Subcutaneous abdominal adipose tissue (tissue), 5 donors: ENCODE measurements at regions not wholly inside any gene's neighbourhood (a gene's known extent, or its start where the extent isn't known, plus 50 kb on each side); places are given as distances from the start of the nearest gene placed in this dataset.
A peak's percentile ranks its signal among the peaks of the same experiment; 100 is the strongest.

Experiments used
- H3K27ac ChIP-seq: one replicate; pipeline ENCODE4 v1.7.0; 2013; ENCODE audit warnings: low read depth, mild to moderate bottlenecking, inconsistent platforms, low read length, moderate library complexity
- H3K27me3 ChIP-seq, 5 donors: one replicate each; pipeline ENCODE4 v1.7.0; 2013; ENCODE audit warnings: low read length in 5 of 5, inconsistent platforms in 1 of 5; ENCODE audit not compliant: control insufficient read depth in 5 of 5, insufficient read depth in 4 of 5
- H3K36me3 ChIP-seq, 5 donors: one replicate each; pipeline ENCODE4 v1.7.0; 2013; ENCODE audit warnings: low read length in 5 of 5; ENCODE audit not compliant: control insufficient read depth in 5 of 5, insufficient read depth in 5 of 5
- H3K4me1 ChIP-seq, 5 donors: one replicate each; pipeline ENCODE4 v1.7.0; 2013; ENCODE audit warnings: low read length in 5 of 5, mild to moderate bottlenecking in 3 of 5, moderate library complexity in 1 of 5; ENCODE audit not compliant: control insufficient read depth in 5 of 5, insufficient read depth in 5 of 5
- H3K4me3 ChIP-seq, 5 donors: one replicate each; pipeline ENCODE4 v1.7.0; 2013; ENCODE audit warnings: low read length in 5 of 5, low read depth in 1 of 5
- H3K9ac ChIP-seq, 5 donors: one replicate each; pipeline ENCODE4 v1.7.0; 2013; ENCODE audit warnings: low read length in 5 of 5, mild to moderate bottlenecking in 4 of 5, moderate library complexity in 3 of 5
- H3K9me3 ChIP-seq, 5 donors: one replicate each; pipeline ENCODE4 v1.7.0; 2013; ENCODE audit warnings: low read length in 5 of 5; ENCODE audit not compliant: control insufficient read depth in 5 of 5
- donor health status: healthy.
- donor health status: healthy.
- donor health status: healthy.
- donor health status: healthy.
- donor health status: healthy.

DNA sequence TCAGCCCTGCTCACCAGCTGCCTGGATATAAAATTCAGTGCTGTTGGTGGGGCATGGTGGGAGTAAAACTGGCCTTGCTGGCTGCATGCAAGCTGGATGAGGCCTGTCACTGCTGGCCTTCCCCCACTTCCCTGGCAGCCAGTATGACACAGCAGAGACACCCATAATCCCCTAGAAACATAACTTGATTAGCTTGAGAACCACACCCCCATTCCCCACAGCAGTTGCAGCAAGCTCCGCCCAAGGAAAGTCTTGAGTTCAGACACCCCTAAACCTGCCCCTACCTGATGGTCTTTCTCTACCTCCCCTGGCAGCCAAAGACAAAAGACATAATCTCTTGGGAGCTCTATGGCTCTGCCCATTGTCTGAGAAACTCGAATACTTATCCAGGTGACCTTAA is 405.1 kb upstream of the NECTIN3 start:
- H3K36me3 ChIP-seq = no peaks in the 10 kb centered on the region
- H3K4me1 ChIP-seq = no peaks in the 10 kb centered on the region
- H3K4me3 ChIP-seq = no peak overlapping the region
- peaks cover 0 to 2% (median 0%) of the 10 kb centered on the region in 5 donors for H3K27me3 ChIP-seq
- H3K9ac ChIP-seq = no peak overlapping the region
- no peak overlapping the region for H3K27ac ChIP-seq
- peaks cover 0 to 10% (median 6%) of the 10 kb centered on the region in 5 donors for H3K9me3 ChIP-seq

DNA sequence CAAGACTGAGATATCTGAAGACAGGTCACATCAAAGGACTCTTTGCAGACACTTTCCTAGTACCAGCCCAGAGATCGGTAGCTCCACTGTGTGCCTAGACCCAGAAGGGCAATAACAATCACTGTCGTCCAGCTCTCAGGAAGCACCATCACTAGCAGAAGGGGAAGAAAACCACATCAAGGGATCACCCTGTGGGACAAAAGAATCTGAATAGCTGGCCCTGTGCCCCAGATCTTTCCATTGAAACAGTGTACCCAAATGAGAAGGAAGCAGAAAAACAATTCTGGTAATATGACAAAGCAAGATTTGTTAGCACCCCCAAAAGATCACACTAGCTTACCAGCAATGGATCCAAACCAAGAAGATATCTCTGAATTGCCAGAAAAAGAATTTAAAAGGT is 404.4 kb upstream of the NECTIN3 start:
- Histone ChIP-seq H3K9ac (no peak overlapping the region), H3K4me1 (no peaks in the 10 kb centered on the region), H3K27me3 (peaks cover 0 to 2% (median 0%) of the 10 kb centered on the region in 5 donors), H3K27ac (no peak overlapping the region), H3K36me3 (no peaks in the 10 kb centered on the region), H3K4me3 (no peak overlapping the region), H3K9me3 (peaks cover 0 to 10% (median 6%) of the 10 kb centered on the region in 5 donors)

DNA sequence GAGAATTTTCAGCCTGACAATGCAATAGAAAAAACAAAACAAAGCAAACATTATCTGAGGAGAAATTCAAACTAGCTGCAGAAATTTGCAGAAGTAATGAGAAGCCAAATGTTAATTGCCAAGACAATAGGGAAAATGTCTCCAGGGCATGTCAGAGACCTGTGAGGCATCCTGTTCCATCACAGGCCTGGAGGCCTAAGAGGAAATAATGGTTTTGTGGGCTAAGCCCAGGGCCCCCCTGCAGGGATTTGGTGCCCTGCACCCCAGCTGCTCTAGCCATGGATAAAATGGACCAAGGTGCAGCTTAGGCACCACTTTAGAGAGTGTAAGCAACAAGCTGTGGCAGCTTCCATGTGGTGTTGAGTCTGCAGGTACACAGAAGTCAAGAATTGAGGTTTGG is 401.2 kb upstream of the NECTIN3 start:
- Histone ChIP-seq H3K36me3 (no peaks in the 10 kb centered on the region), H3K27ac (no peak overlapping the region), H3K9ac (no peak overlapping the region), H3K4me3 (peak overlapping the region in 1 of 5 donors; percentile 22), H3K9me3 (peaks cover 0 to 10% (median 6%) of the 10 kb centered on the region in 5 donors), H3K27me3 (no peaks in the 10 kb centered on the region), H3K4me1 (no peaks in the 10 kb centered on the region)

DNA sequence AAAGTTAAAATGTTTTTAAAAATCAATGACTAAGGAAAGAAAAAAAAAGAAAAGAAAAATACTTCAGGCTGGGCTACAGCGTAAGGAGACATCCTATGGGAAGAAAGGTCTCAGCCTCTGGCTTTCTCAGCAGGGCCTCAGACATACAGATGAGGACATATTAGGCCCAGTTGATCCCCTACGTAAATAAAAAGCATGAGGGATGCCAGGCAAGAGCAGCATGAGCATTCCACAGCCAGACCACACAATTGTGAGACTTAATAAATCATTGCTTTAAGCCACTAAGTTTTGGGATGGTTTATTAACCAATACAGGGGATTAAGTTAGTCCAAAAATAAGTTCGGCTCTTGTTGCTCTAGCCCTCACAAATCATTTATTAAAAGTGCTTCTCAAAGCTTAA is 394.1 kb upstream of the NECTIN3 start:
- Histone ChIP-seq H3K9me3 (peaks cover 0 to 6% (median 0%) of the 10 kb centered on the region in 5 donors), H3K4me1 (no peaks in the 10 kb centered on the region), H3K9ac (no peak overlapping the region), H3K36me3 (no peaks in the 10 kb centered on the region), H3K27me3 (no peaks in the 10 kb centered on the region), H3K27ac (no peak overlapping the region), H3K4me3 (no peak overlapping the region)

DNA sequence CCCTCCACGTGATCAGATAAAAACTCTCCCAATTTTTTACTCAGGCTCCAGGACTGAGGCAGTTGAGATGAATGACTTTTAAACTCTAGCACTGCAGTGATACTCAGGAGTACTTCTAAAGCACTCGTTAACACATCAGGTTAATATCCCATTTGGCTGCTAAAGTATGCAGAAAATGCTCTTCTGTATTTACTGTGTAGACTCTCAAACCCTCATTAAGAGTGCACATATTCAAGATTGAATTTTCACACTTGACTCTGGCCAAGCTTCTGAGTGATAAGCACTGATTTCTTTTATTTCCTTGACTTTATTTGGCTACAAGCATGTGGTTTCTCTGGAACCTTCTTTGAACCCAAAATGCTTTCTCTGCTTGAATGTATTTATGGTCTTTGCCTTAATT is 392.3 kb upstream of the NECTIN3 start:
- no peak overlapping the region for H3K4me3 ChIP-seq
- H3K27me3 ChIP-seq = no peaks in the 10 kb centered on the region
- H3K9ac ChIP-seq = no peak overlapping the region
- H3K4me1 ChIP-seq = no peaks in the 10 kb centered on the region
- no peaks in the 10 kb centered on the region for H3K36me3 ChIP-seq
- H3K27ac ChIP-seq = no peak overlapping the region
- peaks cover 0 to 6% (median 0%) of the 10 kb centered on the region in 5 donors for H3K9me3 ChIP-seq

DNA sequence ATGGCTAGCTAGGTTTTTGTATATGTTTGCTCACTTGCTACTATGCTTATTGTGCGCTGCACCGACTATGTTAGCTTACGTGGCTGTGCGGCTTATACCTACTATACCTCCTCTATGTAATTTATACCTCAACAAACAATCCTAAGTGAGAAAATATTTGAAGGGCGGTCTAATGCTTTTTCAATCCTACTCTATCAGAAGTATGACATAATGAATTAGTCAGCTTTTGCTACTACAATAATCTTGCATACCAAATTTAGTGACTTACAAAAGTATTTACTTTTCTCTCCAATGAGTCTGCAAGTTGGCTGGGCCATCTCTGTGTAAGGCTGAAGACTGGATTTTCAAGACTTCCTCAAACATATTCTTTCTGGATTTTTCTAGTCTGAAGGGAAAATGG is 391.2 kb upstream of the NECTIN3 start:
- no peak overlapping the region for H3K27ac ChIP-seq
- no peak overlapping the region for H3K4me3 ChIP-seq
- no peaks in the 10 kb centered on the region for H3K4me1 ChIP-seq
- H3K9ac ChIP-seq = no peak overlapping the region
- H3K9me3 ChIP-seq = peaks cover 0 to 6% (median 0%) of the 10 kb centered on the region in 5 donors
- no peaks in the 10 kb centered on the region for H3K27me3 ChIP-seq
- H3K36me3 ChIP-seq = no peaks in the 10 kb centered on the region

DNA sequence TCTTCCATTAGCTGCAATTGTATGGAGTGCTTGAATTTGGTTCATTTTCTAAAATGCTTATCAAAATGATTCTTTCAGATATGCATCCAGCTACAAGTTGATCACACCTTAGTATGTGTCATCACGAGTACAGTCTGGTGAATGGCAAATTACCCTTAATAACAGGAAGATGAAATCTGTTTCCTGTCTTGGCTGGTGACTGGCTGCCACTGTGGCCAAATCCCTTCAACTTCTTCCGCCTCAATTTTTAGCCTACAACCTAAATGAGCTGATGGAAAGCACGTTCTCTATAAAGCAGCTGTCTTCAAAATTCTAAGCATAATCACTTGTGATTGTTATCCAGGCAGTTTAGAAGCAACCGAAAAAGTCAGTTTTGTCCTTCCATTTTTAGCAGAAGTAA is 387.1 kb upstream of the NECTIN3 start:
- Histone ChIP-seq H3K9ac (no peak overlapping the region), H3K4me3 (no peak overlapping the region), H3K27ac (no peak overlapping the region), H3K36me3 (no peaks in the 10 kb centered on the region), H3K9me3 (no peaks in the 10 kb centered on the region), H3K27me3 (peaks cover 0 to 2% (median 0%) of the 10 kb centered on the region in 5 donors), H3K4me1 (no peaks in the 10 kb centered on the region)

DNA sequence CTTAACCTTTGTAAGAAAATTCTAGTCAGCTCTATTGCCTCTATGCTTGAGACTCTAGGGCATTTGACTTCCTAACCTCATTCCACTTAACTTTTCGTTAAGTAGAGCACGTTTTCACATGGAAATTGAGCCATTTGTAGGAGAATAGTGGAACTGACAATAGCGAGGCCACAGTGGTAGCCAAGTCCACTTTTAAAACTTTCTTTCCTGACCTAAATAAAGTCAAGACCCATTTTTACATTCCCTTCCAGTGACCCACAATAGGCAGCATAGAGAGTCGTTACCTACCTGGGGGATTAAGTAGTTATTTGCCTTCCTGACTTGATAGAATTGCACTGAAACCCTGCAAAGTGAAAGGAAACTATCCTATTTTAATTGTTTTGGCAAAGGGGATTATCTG is 386.0 kb upstream of the NECTIN3 start:
- H3K9ac ChIP-seq = no peak overlapping the region
- H3K27ac ChIP-seq = no peak overlapping the region

DNA sequence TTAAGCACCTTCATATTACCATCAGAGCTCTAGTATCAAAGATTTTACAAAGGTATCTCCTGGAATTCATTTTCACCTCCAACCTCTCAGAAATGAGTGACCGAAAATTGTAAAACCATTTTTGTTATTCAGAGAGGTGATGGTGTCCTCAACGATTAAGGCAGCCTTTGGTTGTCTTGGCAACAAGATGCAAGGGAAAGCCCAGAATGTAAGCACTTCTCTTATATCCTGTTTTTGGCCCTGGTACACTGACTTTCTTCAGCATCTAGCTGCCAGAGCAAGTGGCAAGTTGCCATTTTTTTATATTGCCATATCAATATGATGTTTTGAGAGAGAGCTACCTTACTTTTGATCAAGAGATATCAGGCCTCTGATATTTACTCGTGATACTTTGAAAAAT is 384.9 kb upstream of the NECTIN3 start:
- H3K36me3 ChIP-seq = no peaks in the 10 kb centered on the region
- no peaks in the 10 kb centered on the region for H3K9me3 ChIP-seq
- H3K27me3 ChIP-seq = peaks cover 0 to 2% (median 0%) of the 10 kb centered on the region in 5 donors
- no peak overlapping the region for H3K9ac ChIP-seq
- H3K27ac ChIP-seq = no peak overlapping the region
- H3K4me3 ChIP-seq = no peak overlapping the region
- no peaks in the 10 kb centered on the region for H3K4me1 ChIP-seq

More for the DNA sequence above, 386.0 kb upstream of the NECTIN3 start:
- Histone ChIP-seq H3K36me3 (no peaks in the 10 kb centered on the region), H3K4me3 (no peak overlapping the region), H3K9me3 (no peaks in the 10 kb centered on the region), H3K27me3 (peaks cover 0 to 2% (median 0%) of the 10 kb centered on the region in 5 donors), H3K4me1 (no peaks in the 10 kb centered on the region)

DNA sequence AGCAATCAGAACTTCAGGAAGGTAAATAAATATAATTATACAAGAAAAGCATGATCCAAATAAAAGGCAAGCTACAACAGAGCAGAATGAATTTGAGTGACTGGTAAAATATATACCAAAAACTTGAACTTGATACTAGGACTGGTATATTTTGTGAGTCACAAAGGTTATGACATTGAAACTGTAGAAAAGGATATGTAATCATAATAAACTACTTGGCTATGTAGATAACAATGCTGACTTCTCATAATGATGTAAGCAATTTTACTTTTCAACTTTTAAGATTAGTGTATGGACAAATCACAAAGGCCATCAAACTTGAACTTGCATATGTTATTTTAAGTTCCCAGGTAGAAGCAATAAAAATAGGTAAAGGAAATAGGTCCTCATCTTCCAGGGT is 384.5 kb upstream of the NECTIN3 start:
- H3K9me3 ChIP-seq = no peaks in the 10 kb centered on the region
- H3K4me3 ChIP-seq = no peak overlapping the region
- H3K27me3 ChIP-seq = peaks cover 0 to 2% (median 0%) of the 10 kb centered on the region in 5 donors
- H3K36me3 ChIP-seq = no peaks in the 10 kb centered on the region
- H3K4me1 ChIP-seq = no peaks in the 10 kb centered on the region
- H3K27ac ChIP-seq = no peak overlapping the region
- no peak overlapping the region for H3K9ac ChIP-seq

DNA sequence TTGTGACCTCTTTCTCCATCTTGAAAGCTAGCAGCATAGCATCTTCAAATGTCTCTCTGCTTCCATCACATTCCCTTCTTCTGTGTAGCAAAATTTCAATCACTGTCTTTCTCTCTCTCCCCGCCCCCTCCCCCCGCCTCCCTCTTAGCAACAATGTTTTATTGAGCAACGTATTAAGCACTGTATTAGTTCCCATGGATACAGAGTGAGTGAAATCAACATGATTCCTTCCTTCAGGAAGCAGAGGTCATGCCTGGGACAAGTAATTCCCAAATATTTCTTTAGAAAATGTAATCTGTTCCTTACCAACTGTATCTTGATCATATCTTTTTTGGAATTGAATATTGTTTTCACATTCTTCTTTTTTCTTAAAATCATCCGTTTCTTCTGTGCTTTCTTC is 373.7 kb upstream of the NECTIN3 start:
- H3K27ac ChIP-seq = no peak overlapping the region
- no peaks in the 10 kb centered on the region for H3K36me3 ChIP-seq
- H3K27me3 ChIP-seq = no peaks in the 10 kb centered on the region
- H3K9ac ChIP-seq = no peak overlapping the region
- H3K4me1 ChIP-seq = no peaks in the 10 kb centered on the region
- no peak overlapping the region for H3K4me3 ChIP-seq
- peaks cover 0 to 8% (median 0%) of the 10 kb centered on the region in 5 donors for H3K9me3 ChIP-seq
